NB4 (cell line): ENCODE measurements at regions not wholly inside any gene's neighbourhood (a gene's known extent, or its start where the extent isn't known, plus 50 kb on each side); places are given as distances from the start of the nearest gene placed in this dataset.

Source experiments
- CTCF ChIP-seq: IDR thresholded peaks from one replicate; pipeline ENCODE4 v1.5.1; 2012; ENCODE audit warnings: low read depth, low read length
- MAX ChIP-seq: IDR thresholded peaks from 2 replicates; pipeline ENCODE4 v1.6.1; 2011; ENCODE audit warnings: low read depth, low read length
- MYC ChIP-seq: IDR thresholded peaks from 2 replicates; pipeline ENCODE4 v1.6.1; 2011; ENCODE audit warnings: low read depth, low read length
- POLR2A ChIP-seq: IDR thresholded peaks from 2 replicates; pipeline ENCODE4 v1.6.1; 2011; ENCODE audit warnings: mild to moderate bottlenecking; ENCODE audit not compliant: insufficient read length; ENCODE audit errors: extremely low read depth

- TF ChIP-seq CTCF (no peak), MYC (no peak), POLR2A (no peak), MAX (no peak)
Observed at GRCh38 chr4:96134806-96135205, 294.9 kb downstream of the PDHA2 start.
